ENCODE measurements at regions not wholly inside any gene's neighbourhood (a gene's known extent, or its start where the extent isn't known, plus 50 kb on each side); places are given as distances from the start of the nearest gene placed in this dataset.

DNA sequence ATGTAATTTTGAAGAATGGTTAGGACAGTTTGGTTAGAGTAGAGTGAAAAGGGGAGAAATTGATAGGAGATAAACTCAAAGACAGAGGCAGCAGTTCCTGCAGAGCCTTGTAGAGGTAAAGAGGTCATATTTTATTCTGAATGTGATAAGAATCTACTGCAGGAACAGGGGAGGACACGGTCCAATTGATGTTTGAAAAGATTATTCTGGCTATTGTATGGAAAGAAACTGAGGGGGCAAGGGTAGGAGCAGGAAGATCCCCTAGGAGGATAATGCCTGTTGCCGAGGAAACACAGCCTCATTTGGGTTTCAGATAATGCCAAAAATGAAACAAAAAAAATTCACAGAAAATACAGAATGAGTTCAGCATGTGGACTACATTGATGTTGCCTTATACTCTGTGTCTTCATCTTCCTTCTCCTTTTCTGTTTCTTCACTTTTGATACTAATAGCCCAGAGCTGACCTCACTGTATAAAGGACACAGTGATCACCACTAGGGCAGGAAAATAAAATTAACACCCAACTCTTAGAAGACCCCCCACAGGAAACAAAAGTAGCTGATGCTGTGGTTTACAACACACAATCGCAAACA, 454.6 kb upstream of the UBE2E2 start:
- TF ChIP-seq YY1 (IDR thresholded peaks at IDR 0.05; ENCODE audit: borderline replicate concordance in 1 of 3, control insufficient read depth in 1 of 3, extremely low read depth in 1 of 3, insufficient read depth in 3 of 3, insufficient read length in 1 of 3, insufficient replicate concordance in 2 of 3, low read depth in 1 of 3, low read length in 2 of 3) (no peak), ZC3H11A (IDR thresholded peaks at IDR 0.05; ENCODE audit: low read depth, low read length) (no peak), RBM34 (IDR thresholded peaks at IDR 0.05; ENCODE audit: borderline replicate concordance, insufficient read depth, low read length) (no peak), SMARCE1 (IDR thresholded peaks at IDR 0.05) (no peak), TAF1 (IDR thresholded peaks at IDR 0.05; ENCODE audit: control insufficient read depth, extremely low read depth, insufficient read depth, low read length, severe bottlenecking) (no peak), KAT8 (IDR thresholded peaks at IDR 0.05; ENCODE audit: low read depth) (no peak), TCF7L2 (IDR thresholded peaks at IDR 0.05; ENCODE audit: low read depth, low read length) (no peak)
- TF ChIP-seq, protein P1, sequence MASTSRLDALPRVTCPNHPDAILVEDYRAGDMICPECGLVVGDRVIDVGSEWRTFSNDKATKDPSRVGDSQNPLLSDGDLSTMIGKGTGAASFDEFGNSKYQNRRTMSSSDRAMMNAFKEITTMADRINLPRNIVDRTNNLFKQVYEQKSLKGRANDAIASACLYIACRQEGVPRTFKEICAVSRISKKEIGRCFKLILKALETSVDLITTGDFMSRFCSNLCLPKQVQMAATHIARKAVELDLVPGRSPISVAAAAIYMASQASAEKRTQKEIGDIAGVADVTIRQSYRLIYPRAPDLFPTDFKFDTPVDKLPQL (IDR thresholded peaks at IDR 0.05; ENCODE audit: extremely low read depth, insufficient read length), result no peak
- TF ChIP-seq, protein P2, sequence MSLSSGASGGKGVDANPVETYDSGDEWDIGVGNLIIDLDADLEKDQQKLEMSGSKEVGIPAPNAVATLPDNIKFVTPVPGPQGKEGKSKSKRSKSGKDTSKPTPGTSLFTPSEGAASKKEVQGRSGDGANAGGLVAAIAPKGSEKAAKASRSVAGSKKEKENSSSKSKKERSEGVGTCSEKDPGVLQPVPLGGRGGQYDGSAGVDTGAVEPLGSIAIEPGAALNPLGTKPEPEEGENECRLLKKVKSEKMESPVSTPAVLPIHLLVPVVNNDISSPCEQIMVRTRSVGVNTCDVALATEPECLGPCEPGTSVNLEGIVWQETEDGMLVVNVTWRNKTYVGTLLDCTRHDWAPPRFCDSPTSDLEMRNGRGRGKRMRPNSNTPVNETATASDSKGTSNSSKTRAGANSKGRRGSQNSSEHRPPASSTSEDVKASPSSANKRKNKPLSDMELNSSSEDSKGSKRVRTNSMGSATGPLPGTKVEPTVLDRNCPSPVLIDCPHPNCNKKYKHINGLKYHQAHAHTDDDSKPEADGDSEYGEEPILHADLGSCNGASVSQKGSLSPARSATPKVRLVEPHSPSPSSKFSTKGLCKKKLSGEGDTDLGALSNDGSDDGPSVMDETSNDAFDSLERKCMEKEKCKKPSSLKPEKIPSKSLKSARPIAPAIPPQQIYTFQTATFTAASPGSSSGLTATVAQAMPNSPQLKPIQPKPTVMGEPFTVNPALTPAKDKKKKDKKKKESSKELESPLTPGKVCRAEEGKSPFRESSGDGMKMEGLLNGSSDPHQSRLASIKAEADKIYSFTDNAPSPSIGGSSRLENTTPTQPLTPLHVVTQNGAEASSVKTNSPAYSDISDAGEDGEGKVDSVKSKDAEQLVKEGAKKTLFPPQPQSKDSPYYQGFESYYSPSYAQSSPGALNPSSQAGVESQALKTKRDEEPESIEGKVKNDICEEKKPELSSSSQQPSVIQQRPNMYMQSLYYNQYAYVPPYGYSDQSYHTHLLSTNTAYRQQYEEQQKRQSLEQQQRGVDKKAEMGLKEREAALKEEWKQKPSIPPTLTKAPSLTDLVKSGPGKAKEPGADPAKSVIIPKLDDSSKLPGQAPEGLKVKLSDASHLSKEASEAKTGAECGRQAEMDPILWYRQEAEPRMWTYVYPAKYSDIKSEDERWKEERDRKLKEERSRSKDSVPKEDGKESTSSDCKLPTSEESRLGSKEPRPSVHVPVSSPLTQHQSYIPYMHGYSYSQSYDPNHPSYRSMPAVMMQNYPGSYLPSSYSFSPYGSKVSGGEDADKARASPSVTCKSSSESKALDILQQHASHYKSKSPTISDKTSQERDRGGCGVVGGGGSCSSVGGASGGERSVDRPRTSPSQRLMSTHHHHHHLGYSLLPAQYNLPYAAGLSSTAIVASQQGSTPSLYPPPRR (CRISPR knock-in tag; IDR thresholded peaks at IDR 0.05; ENCODE audit: borderline replicate concordance), result no peak
